Astrocyte (in vitro differentiated cells and primary cell): ENCODE measurements at regions not wholly inside any gene's neighbourhood (a gene's known extent, or its start where the extent isn't known, plus 50 kb on each side); places are given as distances from the start of the nearest gene placed in this dataset.

Source experiments
- DNase-seq: peaks from one replicate; pipeline ENCODE4 v3.0.0-alpha.2; 2010; ENCODE audit warnings: low read depth
- FAIRE-seq: peaks from 2 replicates; lab custom pipeline; 2011; peaks lifted over from hg19 to GRCh38; lab: Jason Lieb, UNC
- H2AFZ ChIP-seq: 2 replicates; pipeline ENCODE4 v1.6.0; 2012; ENCODE audit warnings: low read depth, low read length, inconsistent platforms
- H3K27ac ChIP-seq: 2 replicates; pipeline ENCODE4 v1.5.1; 2011; ENCODE audit warnings: low read depth, low read length, inconsistent platforms
- H3K27me3 ChIP-seq: 2 replicates; pipeline ENCODE4 v1.6.0; 2011; ENCODE audit warnings: low read length, inconsistent platforms; ENCODE audit not compliant: insufficient read depth
- H3K36me3 ChIP-seq: 2 replicates; pipeline ENCODE4 v1.5.1; 2011; ENCODE audit warnings: low read length, inconsistent platforms; ENCODE audit not compliant: insufficient read depth
- H3K4me1 ChIP-seq: 2 replicates; pipeline ENCODE4 v1.5.1; 2011; ENCODE audit warnings: low read length, inconsistent platforms; ENCODE audit not compliant: insufficient read depth
- H3K4me2 ChIP-seq: 2 replicates; pipeline ENCODE4 v1.6.0; 2012; ENCODE audit warnings: low read length, inconsistent platforms
- H3K4me3 ChIP-seq: 2 replicates; pipeline ENCODE4 v1.5.1; 2011; ENCODE audit warnings: low read depth, mild to moderate bottlenecking, low read length, inconsistent platforms; ENCODE audit not compliant: insufficient read depth
- H3K79me2 ChIP-seq: 2 replicates; pipeline ENCODE4 v1.6.0; 2012; ENCODE audit warnings: mild to moderate bottlenecking, low read length, inconsistent platforms; ENCODE audit not compliant: insufficient read depth
- H3K9ac ChIP-seq: 2 replicates; pipeline ENCODE4 v1.6.0; 2012; ENCODE audit warnings: mild to moderate bottlenecking, low read length, inconsistent platforms
- H3K9me3 ChIP-seq: 2 replicates; pipeline ENCODE4 v1.5.1; 2012; ENCODE audit warnings: low read depth, mild to moderate bottlenecking, low read length, inconsistent platforms; ENCODE audit not compliant: insufficient read depth
- H4K20me1 ChIP-seq: 2 replicates; pipeline ENCODE4 v1.6.0; 2012; ENCODE audit warnings: low read length, inconsistent platforms; ENCODE audit not compliant: insufficient read depth
- H3K27ac Mint-ChIP-seq: one replicate; pipeline ENCODE4 v1.8.0; 2021; ENCODE audit warnings: mild to moderate bottlenecking, mixed read lengths; ENCODE audit not compliant: unreplicated experiment
- H3K27me3 Mint-ChIP-seq: one replicate; pipeline ENCODE4 v1.8.0; 2021; ENCODE audit warnings: low read depth, mixed read lengths; ENCODE audit not compliant: unreplicated experiment
- H3K36me3 Mint-ChIP-seq: one replicate; pipeline ENCODE4 v1.8.0; 2021; ENCODE audit warnings: low read depth, mixed read lengths; ENCODE audit not compliant: unreplicated experiment
- H3K4me1 Mint-ChIP-seq: one replicate; pipeline ENCODE4 v1.8.0; 2021; ENCODE audit warnings: low read depth, mixed read lengths; ENCODE audit not compliant: unreplicated experiment
- H3K4me3 Mint-ChIP-seq: one replicate; pipeline ENCODE4 v1.8.0; 2021; ENCODE audit warnings: mild to moderate bottlenecking, moderate library complexity, mixed read lengths; ENCODE audit not compliant: unreplicated experiment
- H3K9me3 Mint-ChIP-seq: one replicate; pipeline ENCODE4 v1.8.0; 2021; ENCODE audit warnings: mild to moderate bottlenecking, mixed read lengths; ENCODE audit not compliant: unreplicated experiment
- EZH2 ChIP-seq: IDR thresholded peaks from 2 replicates; pipeline ENCODE4 v1.6.1; 2012; ENCODE audit warnings: mild to moderate bottlenecking, low read length, inconsistent platforms; ENCODE audit not compliant: insufficient read depth
- TF ChIP-seq, protein P1 (sequence below): IDR thresholded peaks from 2 replicates; pipeline ENCODE4 v1.5.1; 2011; ENCODE audit warnings: low read depth, mild to moderate bottlenecking, inconsistent platforms, low read length, moderate library complexity; ENCODE audit not compliant: insufficient read depth

DNA sequence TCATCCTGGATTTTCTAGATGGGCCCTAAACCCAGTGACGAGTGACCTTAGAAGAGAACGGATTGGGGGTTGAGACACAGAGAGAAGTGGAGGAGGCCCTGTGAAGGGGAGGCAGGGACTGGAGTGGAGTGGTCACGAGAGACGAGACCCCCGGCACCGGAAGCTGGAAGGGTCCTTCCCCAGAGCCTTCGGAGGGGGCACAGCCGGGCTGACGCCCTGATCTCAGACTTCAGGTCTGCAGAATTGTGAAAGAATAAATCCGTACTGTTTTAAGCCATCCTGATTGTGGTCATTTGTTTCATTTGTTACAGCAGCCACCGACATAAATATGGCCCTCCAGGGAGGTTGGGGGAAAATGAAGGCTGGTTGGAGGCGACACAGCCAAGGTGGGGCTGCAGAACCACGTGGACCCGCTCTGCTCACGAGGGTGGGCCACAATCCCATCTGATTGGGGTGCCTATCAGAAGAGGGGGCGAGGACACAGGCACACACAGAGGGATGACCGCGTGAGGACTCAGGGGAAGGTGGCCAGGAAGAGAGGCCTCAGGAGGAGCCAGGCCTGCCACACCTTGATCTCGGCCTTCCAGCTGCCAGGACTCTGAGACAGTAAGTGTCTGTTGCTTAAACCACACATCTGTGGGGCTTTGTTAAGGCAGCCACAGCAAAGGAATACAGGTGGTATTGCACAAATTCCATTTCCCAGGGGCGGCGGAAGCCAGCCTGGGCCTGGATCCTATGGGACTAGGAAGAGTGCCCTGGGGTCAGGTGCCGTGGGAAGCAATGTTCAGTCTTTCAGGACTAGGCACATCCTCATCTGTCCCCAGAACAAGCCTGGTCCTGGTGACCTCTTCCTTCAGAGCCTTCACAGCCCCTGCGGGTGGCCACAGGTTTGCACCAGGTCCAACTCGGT is 73.3 kb upstream of the SHANK2 start:
- Histone ChIP-seq H3K9me3 (no peaks in the 10 kb centered on the region), H3K4me2 (no peak overlapping the region), H3K9ac (no peak overlapping the region), H3K4me1 (no peaks in the 10 kb centered on the region), H3K4me3 (no peak overlapping the region), H3K27me3 (no peaks in the 10 kb centered on the region), H2AFZ (no peak overlapping the region), H4K20me1 (no peaks in the 10 kb centered on the region), H3K27ac (no peak overlapping the region), H3K79me2 (no peaks in the 10 kb centered on the region), H3K36me3 (no peaks in the 10 kb centered on the region)
- Mint-ChIP-seq H3K4me3 (no peak overlapping the region), H3K27ac (no peak overlapping the region), H3K4me1 (no peaks in the 10 kb centered on the region), H3K27me3 (peaks cover 55% of the 10 kb centered on the region), H3K9me3 (peaks cover 16% of the 10 kb centered on the region), H3K36me3 (peaks cover 1% of the 10 kb centered on the region)
- FAIRE-seq (no peak), DNase-seq (no peak)
- TF ChIP-seq, protein P1, sequence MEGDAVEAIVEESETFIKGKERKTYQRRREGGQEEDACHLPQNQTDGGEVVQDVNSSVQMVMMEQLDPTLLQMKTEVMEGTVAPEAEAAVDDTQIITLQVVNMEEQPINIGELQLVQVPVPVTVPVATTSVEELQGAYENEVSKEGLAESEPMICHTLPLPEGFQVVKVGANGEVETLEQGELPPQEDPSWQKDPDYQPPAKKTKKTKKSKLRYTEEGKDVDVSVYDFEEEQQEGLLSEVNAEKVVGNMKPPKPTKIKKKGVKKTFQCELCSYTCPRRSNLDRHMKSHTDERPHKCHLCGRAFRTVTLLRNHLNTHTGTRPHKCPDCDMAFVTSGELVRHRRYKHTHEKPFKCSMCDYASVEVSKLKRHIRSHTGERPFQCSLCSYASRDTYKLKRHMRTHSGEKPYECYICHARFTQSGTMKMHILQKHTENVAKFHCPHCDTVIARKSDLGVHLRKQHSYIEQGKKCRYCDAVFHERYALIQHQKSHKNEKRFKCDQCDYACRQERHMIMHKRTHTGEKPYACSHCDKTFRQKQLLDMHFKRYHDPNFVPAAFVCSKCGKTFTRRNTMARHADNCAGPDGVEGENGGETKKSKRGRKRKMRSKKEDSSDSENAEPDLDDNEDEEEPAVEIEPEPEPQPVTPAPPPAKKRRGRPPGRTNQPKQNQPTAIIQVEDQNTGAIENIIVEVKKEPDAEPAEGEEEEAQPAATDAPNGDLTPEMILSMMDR, result no peak
- TF ChIP-seq EZH2, result no peak

DNA sequence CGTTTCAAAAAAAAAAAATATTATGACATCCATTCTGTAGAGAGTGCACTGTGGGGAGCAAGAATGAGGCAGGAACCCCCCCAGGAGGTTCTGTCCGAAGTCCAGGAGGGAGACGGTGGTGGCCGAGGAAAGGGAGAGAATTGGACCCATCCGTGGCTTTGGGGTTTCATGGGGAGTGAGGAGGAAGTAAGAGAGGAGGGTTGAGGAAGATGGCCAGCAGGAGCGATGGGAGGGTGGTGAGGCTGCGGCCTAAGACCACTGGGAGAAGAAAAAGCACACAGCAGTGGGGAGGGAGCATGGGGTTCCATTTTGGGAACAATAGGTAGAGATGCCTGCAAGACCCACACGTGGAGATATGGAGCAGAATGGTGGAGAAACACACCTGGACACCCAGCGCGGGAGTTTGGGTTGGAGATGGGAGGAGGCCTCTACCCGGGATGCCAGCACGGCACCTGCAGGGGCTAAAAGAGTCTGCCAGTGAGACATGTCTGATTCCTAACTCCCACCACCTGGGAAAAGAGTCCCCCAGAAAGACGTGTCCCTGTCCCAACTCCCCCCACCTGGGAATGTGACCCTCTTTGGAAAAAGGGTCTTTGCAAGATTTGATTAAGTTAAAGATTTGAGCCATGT is 72.5 kb upstream of the SHANK2 start:
- Histone ChIP-seq H3K79me2 (no peaks in the 10 kb centered on the region), H3K9ac (no peak overlapping the region), H4K20me1 (no peaks in the 10 kb centered on the region), H2AFZ (no peak overlapping the region), H3K27ac (no peak overlapping the region), H3K9me3 (peaks cover 4% of the 10 kb centered on the region), H3K27me3 (no peaks in the 10 kb centered on the region), H3K4me3 (no peak overlapping the region), H3K4me1 (no peaks in the 10 kb centered on the region), H3K36me3 (no peaks in the 10 kb centered on the region), H3K4me2 (no peak overlapping the region)
- Mint-ChIP-seq H3K27ac (no peak overlapping the region), H3K9me3 (peaks cover 17% of the 10 kb centered on the region), H3K4me3 (no peak overlapping the region), H3K27me3 (peaks cover 57% of the 10 kb centered on the region), H3K4me1 (no peaks in the 10 kb centered on the region), H3K36me3 (peaks cover 1% of the 10 kb centered on the region)
- no peak for DNase-seq
- TF ChIP-seq, protein P1, result no peak
- TF ChIP-seq EZH2, result no peak
- no peak for FAIRE-seq
